ENCODE measurements at regions not wholly inside any gene's neighbourhood (a gene's known extent, or its start where the extent isn't known, plus 50 kb on each side); places are given as distances from the start of the nearest gene placed in this dataset.

- Histone ChIP-seq H3K4me3 (no peak overlapping the region), H3K4me2 (no peak overlapping the region), H4K20me1 (ENCODE audit: insufficient read depth) (no peaks in the 10 kb centered on the region), H3K27me3 (ENCODE audit: insufficient read depth, low read depth) (peaks cover 30% of the 10 kb centered on the region), H3F3A (ENCODE audit: insufficient read depth, low read depth) (no peaks in the 10 kb centered on the region), H3K27ac (no peak overlapping the region), H3K9me2 (ENCODE audit: insufficient read depth) (no peaks in the 10 kb centered on the region), H3K4me1 (replicated peaks; ENCODE audit: insufficient read depth) (no peaks in the 10 kb centered on the region), H2AFZ (no peak overlapping the region), H3K9me3 (ENCODE audit: insufficient read depth, low read depth) (no peaks in the 10 kb centered on the region), H3K79me2 (ENCODE audit: low read depth) (no peaks in the 10 kb centered on the region), H3K36me3 (ENCODE audit: low read depth) (no peaks in the 10 kb centered on the region)
- POLR2A ChIA-PET (ENCODE audit: unreplicated experiment), result no interaction called here
- intact Hi-C loops (cut with micrococcal nuclease; ENCODE audit: unreplicated experiment), result no loop called here
- CTCF ChIA-PET, result no interaction called here
- no TSS peak for BruUV-seq (replicated peaks)
- TF ChIP-seq EZH2 (IDR thresholded peaks at IDR 0.05; ENCODE audit: low read depth) (no peak), CTCF (conservative IDR thresholded peaks at IDR 0.05) (no peak)
- no peak for DNase-seq
These were observed 99.3 kb downstream of the PAX1 start for GRCh38 chr20:21804802-21805201.

GRCh38 chr20:21801193-21801592 is 95.7 kb downstream of the PAX1 start:
- H3F3A ChIP-seq (ENCODE audit: insufficient read depth, low read depth), result no peaks in the 10 kb centered on the region
- TF ChIP-seq EZH2 (IDR thresholded peaks at IDR 0.05; ENCODE audit: low read depth), result no peak
- TF ChIP-seq CTCF (conservative IDR thresholded peaks at IDR 0.05), result no peak
- no peaks in the 10 kb centered on the region for H3K4me1 ChIP-seq (replicated peaks; ENCODE audit: insufficient read depth)
- intact Hi-C loops (cut with micrococcal nuclease; ENCODE audit: unreplicated experiment), result no loop called here
- BruUV-seq (replicated peaks), result no TSS peak
- no peaks in the 10 kb centered on the region for H3K36me3 ChIP-seq (ENCODE audit: low read depth)
- no peaks in the 10 kb centered on the region for H3K9me2 ChIP-seq (ENCODE audit: insufficient read depth)
- no peak overlapping the region for H3K4me3 ChIP-seq
- H3K27ac ChIP-seq, result no peak overlapping the region
- no peaks in the 10 kb centered on the region for H4K20me1 ChIP-seq (ENCODE audit: insufficient read depth)
- ChIA-PET CTCF (no interaction called here), POLR2A (ENCODE audit: unreplicated experiment) (no interaction called here)
- DNase-seq, result no peak
- no peaks in the 10 kb centered on the region for H3K9me3 ChIP-seq (ENCODE audit: insufficient read depth, low read depth)
- no peaks in the 10 kb centered on the region for H3K79me2 ChIP-seq (ENCODE audit: low read depth)
- H3K4me2 ChIP-seq, result no peak overlapping the region
- H2AFZ ChIP-seq, result no peak overlapping the region
- peaks cover 25% of the 10 kb centered on the region for H3K27me3 ChIP-seq (ENCODE audit: insufficient read depth, low read depth)

GRCh38 chr20:21798384-21798783 is 92.9 kb downstream of the PAX1 start:
- no peaks in the 10 kb centered on the region for H3K9me3 ChIP-seq (ENCODE audit: insufficient read depth, low read depth)
- no peak overlapping the region for H3K27ac ChIP-seq
- H3K4me2 ChIP-seq, result no peak overlapping the region
- no peaks in the 10 kb centered on the region for H3F3A ChIP-seq (ENCODE audit: insufficient read depth, low read depth)
- BruUV-seq (replicated peaks), result no TSS peak
- H3K4me3 ChIP-seq, result no peak overlapping the region
- peaks cover 20% of the 10 kb centered on the region for H3K27me3 ChIP-seq (ENCODE audit: insufficient read depth, low read depth)
- no peaks in the 10 kb centered on the region for H3K79me2 ChIP-seq (ENCODE audit: low read depth)
- no peak for DNase-seq
- no peaks in the 10 kb centered on the region for H3K36me3 ChIP-seq (ENCODE audit: low read depth)
- H4K20me1 ChIP-seq (ENCODE audit: insufficient read depth), result no peaks in the 10 kb centered on the region
- TF ChIP-seq CTCF (conservative IDR thresholded peaks at IDR 0.05) (no peak), EZH2 (IDR thresholded peaks at IDR 0.05; ENCODE audit: low read depth) (no peak)
- H2AFZ ChIP-seq, result no peak overlapping the region
- no peaks in the 10 kb centered on the region for H3K9me2 ChIP-seq (ENCODE audit: insufficient read depth)
- ChIA-PET POLR2A (ENCODE audit: unreplicated experiment) (no interaction called here), CTCF (no interaction called here)
- intact Hi-C loops (cut with micrococcal nuclease; ENCODE audit: unreplicated experiment), result no loop called here
- H3K4me1 ChIP-seq (replicated peaks; ENCODE audit: insufficient read depth), result no peaks in the 10 kb centered on the region
